Endothelial cell of umbilical vein (primary cell): ENCODE measurements at regions not wholly inside any gene's neighbourhood (a gene's known extent, or its start where the extent isn't known, plus 50 kb on each side); places are given as distances from the start of the nearest gene placed in this dataset.

ENCODE experiments used
- BruUV-seq: library from RNA; stranded (reverse); fragments of 400-500 nt; replicated peaks from 2 replicates; lab custom pipeline; 2021; lab: Mats Ljungman, UMichigan
- CTCF ChIA-PET: fragments of 300-600, 350-600 bp; sonication (Branson Sonifier 250); formaldehyde crosslinking; loops from one replicate; lab custom pipeline; 2021; ENCODE audit warnings: antibody characterized with exemption, inconsistent platforms; lab: Charles Lee
- POLR2A ChIA-PET: fragments of 300-600, 350-600 bp; sonication (Branson Sonifier 250); formaldehyde crosslinking; loops from one replicate; lab custom pipeline; 2021; ENCODE audit warnings: antibody characterized with exemption, inconsistent platforms; lab: Charles Lee
- DNase-seq: peaks from one replicate; pipeline ENCODE4 v3.0.0-alpha.2; 2011; ENCODE audit warnings: low read depth, low spot score
- FAIRE-seq: peaks from 2 replicates; lab custom pipeline; 2011; peaks lifted over from hg19 to GRCh38; lab: Jason Lieb, UNC
- H2AFZ ChIP-seq: 2 replicates; pipeline ENCODE4 v1.6.0; 2012; ENCODE audit warnings: low read depth, low read length, control low read depth, inconsistent platforms
- H3K27ac ChIP-seq: 2 replicates; pipeline ENCODE4 v1.5.1; 2011; ENCODE audit warnings: low read depth, mild to moderate bottlenecking, control low read depth, low read length, moderate library complexity; ENCODE audit not compliant: insufficient read depth
- H3K27me3 ChIP-seq, 2 experiments: 2 replicates each; pipeline versions ENCODE4 v1.6.0 to v1.6.1; 2011; ENCODE audit warnings: low read length in 2 of 2, mixed read lengths in 1 of 2; ENCODE audit not compliant: control insufficient read depth in 2 of 2, insufficient read depth in 2 of 2
- H3K36me3 ChIP-seq, 2 experiments: 2 replicates in 1 of 2; 3 replicates in 1 of 2; pipeline ENCODE4 v1.5.1; 2011; ENCODE audit warnings: low read length in 2 of 2, mild to moderate bottlenecking in 1 of 2, moderate library complexity in 1 of 2; ENCODE audit not compliant: control insufficient read depth in 2 of 2, insufficient read depth in 2 of 2; ENCODE audit errors: extremely low read depth in 1 of 2
- H3K4me1 ChIP-seq: 3 replicates; pipeline ENCODE4 v1.5.1; 2011; ENCODE audit warnings: mild to moderate bottlenecking, low read length; ENCODE audit not compliant: control insufficient read depth, insufficient read depth; ENCODE audit errors: extremely low read depth
- H3K4me2 ChIP-seq: 2 replicates; pipeline ENCODE4 v1.6.1; 2011; ENCODE audit warnings: low read length, control low read depth, mixed read lengths; ENCODE audit not compliant: insufficient read depth
- H3K4me3 ChIP-seq, 3 experiments: fragments of 200-600 bp in 1 of 3; sonication (generic), shearing (Covaris generic) in 1 of 3; replicated peaks in 1 of 3; 2 replicates each; pipeline ENCODE4 v1.5.1; 2011 to 2016; ENCODE audit warnings: control low read depth in 3 of 3, low read length in 3 of 3, mild to moderate bottlenecking in 2 of 3, inconsistent platforms in 1 of 3, low read depth in 1 of 3, moderate library complexity in 1 of 3; ENCODE audit not compliant: insufficient read depth in 1 of 3
- H3K79me2 ChIP-seq: 2 replicates; pipeline ENCODE4 v1.6.0; 2012; ENCODE audit warnings: low read length, inconsistent platforms; ENCODE audit not compliant: control insufficient read depth, insufficient read depth
- H3K9ac ChIP-seq: replicated peaks from 2 replicates; pipeline ENCODE3; 2011; ENCODE audit warnings: low read length, control low read depth; ENCODE audit not compliant: insufficient read depth; ENCODE audit errors: extremely low read depth
- H3K9me1 ChIP-seq: replicated peaks from 3 replicates; pipeline ENCODE4 v1.6.0; 2011; ENCODE audit warnings: mild to moderate bottlenecking, low read length; ENCODE audit not compliant: control insufficient read depth, insufficient read depth; ENCODE audit errors: extremely low read depth
- H3K9me3 ChIP-seq: replicated peaks from 2 replicates; pipeline ENCODE4 v1.5.1; 2012; ENCODE audit warnings: low read length, inconsistent platforms; ENCODE audit not compliant: control insufficient read depth, insufficient read depth
- H4K20me1 ChIP-seq: replicated peaks from 2 replicates; pipeline ENCODE3; 2011; ENCODE audit warnings: mild to moderate bottlenecking, low read length; ENCODE audit not compliant: control insufficient read depth, insufficient read depth; ENCODE audit errors: extremely low read depth
- CTCF ChIP-seq, 2 donors: IDR thresholded peaks; 1 replicate in 1 of 2; 2 replicates in 1 of 2; pipeline ENCODE4 v1.5.1; 2011; ENCODE audit warnings: low read length in 2 of 2, mild to moderate bottlenecking in 2 of 2, moderate library complexity in 2 of 2, control low read depth in 1 of 2, inconsistent platforms in 1 of 2, low read depth in 1 of 2; ENCODE audit not compliant: insufficient read depth in 1 of 2; ENCODE audit errors: extremely low read depth in 1 of 2
- EZH2 ChIP-seq: IDR thresholded peaks from 2 replicates; pipeline ENCODE4 v1.6.1; 2012; ENCODE audit warnings: borderline replicate concordance, low read depth, mild to moderate bottlenecking, moderate library complexity, low read length, inconsistent platforms; ENCODE audit not compliant: severe bottlenecking
- FOS ChIP-seq: IDR thresholded peaks from 2 replicates; pipeline ENCODE4 v1.6.1; 2011; ENCODE audit warnings: mild to moderate bottlenecking, low read length, moderate library complexity, borderline replicate concordance; ENCODE audit not compliant: insufficient read depth
- GATA2 ChIP-seq: IDR thresholded peaks from 2 replicates; pipeline ENCODE4 v1.7.0; 2011; ENCODE audit warnings: low read depth, mild to moderate bottlenecking, moderate library complexity, mixed read lengths, low read length; ENCODE audit not compliant: insufficient read length, insufficient read depth
- JUN ChIP-seq: IDR thresholded peaks from 2 replicates; pipeline ENCODE4 v1.6.1; 2011; ENCODE audit warnings: borderline replicate concordance, low read depth; ENCODE audit not compliant: insufficient read length, insufficient read depth
- MAX ChIP-seq: IDR thresholded peaks from 2 replicates; pipeline ENCODE4 v1.6.1; 2011; ENCODE audit not compliant: insufficient read depth, insufficient read length
- MYC ChIP-seq: IDR thresholded peaks from one replicate; pipeline ENCODE4 v1.6.1; 2011; ENCODE audit warnings: mild to moderate bottlenecking, low read depth, low read length
- POLR2A ChIP-seq: IDR thresholded peaks from 2 replicates; pipeline ENCODE4 v1.6.1; 2012; ENCODE audit warnings: low read depth, mild to moderate bottlenecking, control low read depth, low read length
- POLR2AphosphoS5 ChIP-seq: IDR thresholded peaks from 2 replicates; pipeline ENCODE4 v1.6.1; 2012; ENCODE audit warnings: low read depth, mild to moderate bottlenecking, control low read depth, low read length, moderate library complexity; ENCODE audit not compliant: insufficient read depth
- dilution Hi-C: fragments of 300-500 bp; cut with MboI; formaldehyde crosslinking; loops from one replicate; pipeline ENCODE4 v1.15.0; 2019; ENCODE audit warnings: low sequenced_read_pairs; ENCODE audit not compliant: extremely low pct_ligation_motif_present
- intact Hi-C: fragments of 100-400 bp; cut with micrococcal nuclease; formaldehyde crosslinking; loops from one replicate; pipeline ENCODE4 v1.10.0; 2022

- no peaks in the 10 kb centered on the region for H3K79me2 ChIP-seq
- H3K9me3 ChIP-seq: peaks cover 4% of the 10 kb centered on the region
- CTCF ChIA-PET: no interaction called here
- H3K9me1 ChIP-seq: no peaks in the 10 kb centered on the region
- no peak overlapping the region for H3K4me2 ChIP-seq
- no peak overlapping the region for H2AFZ ChIP-seq
- H3K27ac ChIP-seq: no peak overlapping the region
- dilution Hi-C loops: no loop called here
- no TSS peak for BruUV-seq
- H3K9ac ChIP-seq: no peak overlapping the region
- H4K20me1 ChIP-seq: no peaks in the 10 kb centered on the region
- no peak for TF ChIP-seq EZH2
- no peak for TF ChIP-seq FOS
- TF ChIP-seq MYC: no peak
- TF ChIP-seq GATA2: no peak
- no peak for TF ChIP-seq POLR2A
- TF ChIP-seq JUN: no peak
- no peak for TF ChIP-seq CTCF (IDR thresholded peaks at IDR 0.05; ENCODE audit: extremely low read depth in 1 of 2, insufficient read depth in 1 of 2, low read depth in 1 of 2, low read length in 2 of 2)
- no peak for TF ChIP-seq POLR2AphosphoS5
- TF ChIP-seq MAX: no peak
- DNase-seq: no peak
- H3K4me1 ChIP-seq: no peaks in the 10 kb centered on the region
- no peaks in the 10 kb centered on the region for H3K27me3 ChIP-seq
- H3K4me3 ChIP-seq: no peak overlapping the region
- intact Hi-C loops: no loop called here
- POLR2A ChIA-PET: no interaction called here
- no peaks in the 10 kb centered on the region for H3K36me3 ChIP-seq
- no peak for FAIRE-seq
Observed at GRCh38 chr2:765369-765768, 88.2 kb upstream of the TMEM18 start.
